Colonic mucosa (tissue), 4 donors: ENCODE measurements at regions not wholly inside any gene's neighbourhood (a gene's known extent, or its start where the extent isn't known, plus 50 kb on each side); places are given as distances from the start of the nearest gene placed in this dataset.

ENCODE experiments used
- DNase-seq: peaks from one replicate; pipeline ENCODE4 v3.0.0-alpha.2; 2020
- H3K27ac ChIP-seq: fragments of 200-600 bp; one replicate; pipeline ENCODE4 v1.8.0; 2021
- H3K27me3 ChIP-seq: fragments of 200-600 bp; one replicate; pipeline ENCODE4 v1.8.0; 2021
- H3K36me3 ChIP-seq: fragments of 200-600 bp; one replicate; pipeline ENCODE4 v1.8.0; 2021
- H3K4me1 ChIP-seq: fragments of 200-600 bp; one replicate; pipeline ENCODE4 v1.8.0; 2021; ENCODE audit warnings: mild to moderate bottlenecking
- H3K4me3 ChIP-seq: fragments of 200-600 bp; one replicate; pipeline ENCODE4 v1.8.0; 2021
- H3K9ac ChIP-seq, 2 donors: one replicate each; pipeline ENCODE4 v1.7.0; 2013; ENCODE audit warnings: control low read depth in 2 of 2, low read depth in 2 of 2, low read length in 2 of 2
- H3K9me3 ChIP-seq: fragments of 200-600 bp; one replicate; pipeline ENCODE4 v1.8.0; 2021
- intact Hi-C: fragments of 100-400 bp; cut with DNase I; formaldehyde crosslinking; loops from one replicate; pipeline ENCODE4 v1.14.1; 2022
- TF ChIP-seq, protein P1 (sequence below): fragments of 200-600 bp; IDR thresholded peaks from one replicate; pipeline ENCODE4 v1.8.0; 2022; ENCODE audit warnings: antibody characterized with exemption, mild to moderate bottlenecking
- donor health status: healthy.
- donor health status: DM: no; HTN: no; CAD: no.
- donor health status: DM: no; HTN: no; CAD: no.

DNA sequence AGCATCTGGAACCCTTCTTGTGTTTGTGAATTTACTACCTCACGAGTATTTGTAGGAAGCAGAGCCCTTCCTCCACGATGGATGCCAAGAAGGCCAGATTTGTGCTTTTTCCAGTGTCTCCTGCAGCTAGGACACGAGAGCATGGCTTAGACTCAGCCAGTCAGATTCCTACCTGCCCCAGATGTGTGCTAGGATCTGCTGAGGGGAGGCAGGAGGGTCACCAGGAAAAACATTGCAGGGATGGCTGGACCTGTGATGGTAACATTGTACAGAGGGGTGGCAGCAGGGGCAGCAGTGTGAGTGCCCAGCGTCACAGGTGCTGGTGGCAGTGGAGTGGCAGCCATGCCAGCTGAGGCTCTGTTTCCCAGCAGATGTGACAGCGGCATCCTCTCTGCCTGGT lies 285.3 kb downstream of the FAM43A start:
- no peak overlapping the region for H3K4me3 ChIP-seq
- no peak overlapping the region for H3K9ac ChIP-seq
- intact Hi-C loops = no loop called here
- H3K27me3 ChIP-seq = no peaks in the 10 kb centered on the region
- peak; percentile 4 for DNase-seq
- H3K9me3 ChIP-seq = no peaks in the 10 kb centered on the region
- TF ChIP-seq, protein P1, sequence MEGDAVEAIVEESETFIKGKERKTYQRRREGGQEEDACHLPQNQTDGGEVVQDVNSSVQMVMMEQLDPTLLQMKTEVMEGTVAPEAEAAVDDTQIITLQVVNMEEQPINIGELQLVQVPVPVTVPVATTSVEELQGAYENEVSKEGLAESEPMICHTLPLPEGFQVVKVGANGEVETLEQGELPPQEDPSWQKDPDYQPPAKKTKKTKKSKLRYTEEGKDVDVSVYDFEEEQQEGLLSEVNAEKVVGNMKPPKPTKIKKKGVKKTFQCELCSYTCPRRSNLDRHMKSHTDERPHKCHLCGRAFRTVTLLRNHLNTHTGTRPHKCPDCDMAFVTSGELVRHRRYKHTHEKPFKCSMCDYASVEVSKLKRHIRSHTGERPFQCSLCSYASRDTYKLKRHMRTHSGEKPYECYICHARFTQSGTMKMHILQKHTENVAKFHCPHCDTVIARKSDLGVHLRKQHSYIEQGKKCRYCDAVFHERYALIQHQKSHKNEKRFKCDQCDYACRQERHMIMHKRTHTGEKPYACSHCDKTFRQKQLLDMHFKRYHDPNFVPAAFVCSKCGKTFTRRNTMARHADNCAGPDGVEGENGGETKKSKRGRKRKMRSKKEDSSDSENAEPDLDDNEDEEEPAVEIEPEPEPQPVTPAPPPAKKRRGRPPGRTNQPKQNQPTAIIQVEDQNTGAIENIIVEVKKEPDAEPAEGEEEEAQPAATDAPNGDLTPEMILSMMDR = no peak
- H3K27ac ChIP-seq = no peak overlapping the region
- H3K4me1 ChIP-seq = no peaks in the 10 kb centered on the region
- no peaks in the 10 kb centered on the region for H3K36me3 ChIP-seq

DNA sequence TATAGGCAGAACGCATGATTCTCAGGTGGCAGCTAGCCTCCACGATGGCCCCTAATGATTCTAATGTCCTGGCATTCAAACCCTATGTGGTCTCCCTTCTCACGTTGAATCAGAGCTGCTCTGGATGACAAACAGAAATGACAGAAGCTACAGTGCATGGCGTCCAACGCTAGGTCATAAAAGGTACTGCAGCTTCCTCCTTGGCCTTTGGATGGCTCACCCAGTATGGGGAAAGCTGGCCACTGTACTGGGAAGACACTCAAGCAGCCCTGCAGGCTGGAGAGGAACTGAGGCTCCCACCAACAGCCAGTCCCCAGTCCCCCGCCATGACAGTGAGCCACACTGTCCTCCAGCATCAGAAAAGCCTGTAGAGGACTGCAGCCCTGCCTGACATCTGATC lies 286.3 kb downstream of the FAM43A start:
- H3K4me3 ChIP-seq = no peak overlapping the region
- H3K9me3 ChIP-seq = no peaks in the 10 kb centered on the region
- H3K4me1 ChIP-seq = no peaks in the 10 kb centered on the region
- H3K27me3 ChIP-seq = no peaks in the 10 kb centered on the region
- H3K9ac ChIP-seq = no peak overlapping the region
- TF ChIP-seq, protein P1 = no peak
- DNase-seq = no peak
- H3K27ac ChIP-seq = no peak overlapping the region
- intact Hi-C loops = no loop called here
- no peaks in the 10 kb centered on the region for H3K36me3 ChIP-seq

DNA sequence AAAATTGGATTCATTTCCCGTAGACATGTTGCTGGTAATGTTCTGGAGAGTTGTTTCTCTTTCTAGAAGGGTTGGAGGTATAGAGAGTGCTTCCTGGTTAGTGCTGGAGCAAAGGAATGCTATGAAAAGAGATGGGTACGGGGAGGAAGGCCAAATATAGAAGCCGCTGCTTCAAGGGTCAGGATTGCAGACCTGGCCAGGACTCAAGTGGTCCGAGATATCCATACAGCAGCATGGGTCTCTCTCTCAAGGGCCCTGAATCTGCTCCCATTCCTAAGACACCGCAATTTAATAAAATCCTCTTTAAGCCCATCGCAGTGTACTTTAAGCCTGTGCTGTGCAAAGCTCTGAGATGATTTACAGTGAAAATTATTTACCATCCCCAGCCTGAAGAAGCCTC lies 287.0 kb downstream of the FAM43A start:
- no peak for DNase-seq
- H3K9ac ChIP-seq = no peak overlapping the region
- TF ChIP-seq, protein P1 = no peak
- no peak overlapping the region for H3K4me3 ChIP-seq
- no peaks in the 10 kb centered on the region for H3K9me3 ChIP-seq
- intact Hi-C loops = no loop called here
- no peak overlapping the region for H3K27ac ChIP-seq
- H3K36me3 ChIP-seq = no peaks in the 10 kb centered on the region
- no peaks in the 10 kb centered on the region for H3K4me1 ChIP-seq
- H3K27me3 ChIP-seq = no peaks in the 10 kb centered on the region

DNA sequence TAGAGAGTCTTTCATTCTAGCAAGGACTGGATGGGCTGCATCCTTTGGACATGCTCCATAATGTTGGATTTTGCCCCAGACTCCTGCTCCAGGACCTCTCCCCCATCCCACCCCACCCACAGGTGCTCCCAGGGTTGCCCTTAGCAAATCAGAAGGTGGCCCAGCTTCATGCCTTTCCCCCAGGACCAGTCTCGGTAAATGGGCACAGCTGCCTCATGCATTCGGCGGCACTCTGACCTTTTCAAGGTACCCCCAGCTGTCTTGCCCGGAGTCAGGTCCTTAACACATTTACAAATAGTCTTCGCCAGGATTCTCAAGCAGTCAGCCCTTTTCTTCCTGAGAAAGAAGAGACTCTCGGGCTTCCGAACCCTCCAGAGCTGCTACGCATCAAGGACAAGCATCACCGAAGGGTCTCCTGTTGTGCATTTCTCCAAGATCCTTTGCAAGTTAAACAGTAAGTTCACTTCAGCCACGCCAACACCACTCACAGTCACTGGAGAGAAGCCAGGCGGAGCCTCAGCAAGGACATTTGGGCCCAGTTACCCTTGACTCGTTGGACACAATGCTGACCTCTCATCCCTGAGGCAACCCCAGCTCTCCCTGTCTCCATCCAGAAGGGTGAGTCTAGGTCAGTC lies 287.8 kb downstream of the FAM43A start:
- TF ChIP-seq, protein P1 = no peak
- Histone ChIP-seq H3K9me3 (no peaks in the 10 kb centered on the region), H3K4me1 (no peaks in the 10 kb centered on the region), H3K27me3 (no peaks in the 10 kb centered on the region), H3K4me3 (no peak overlapping the region), H3K27ac (no peak overlapping the region), H3K9ac (no peak overlapping the region), H3K36me3 (no peaks in the 10 kb centered on the region)
- DNase-seq = no peak
- intact Hi-C loops = no loop called here

DNA sequence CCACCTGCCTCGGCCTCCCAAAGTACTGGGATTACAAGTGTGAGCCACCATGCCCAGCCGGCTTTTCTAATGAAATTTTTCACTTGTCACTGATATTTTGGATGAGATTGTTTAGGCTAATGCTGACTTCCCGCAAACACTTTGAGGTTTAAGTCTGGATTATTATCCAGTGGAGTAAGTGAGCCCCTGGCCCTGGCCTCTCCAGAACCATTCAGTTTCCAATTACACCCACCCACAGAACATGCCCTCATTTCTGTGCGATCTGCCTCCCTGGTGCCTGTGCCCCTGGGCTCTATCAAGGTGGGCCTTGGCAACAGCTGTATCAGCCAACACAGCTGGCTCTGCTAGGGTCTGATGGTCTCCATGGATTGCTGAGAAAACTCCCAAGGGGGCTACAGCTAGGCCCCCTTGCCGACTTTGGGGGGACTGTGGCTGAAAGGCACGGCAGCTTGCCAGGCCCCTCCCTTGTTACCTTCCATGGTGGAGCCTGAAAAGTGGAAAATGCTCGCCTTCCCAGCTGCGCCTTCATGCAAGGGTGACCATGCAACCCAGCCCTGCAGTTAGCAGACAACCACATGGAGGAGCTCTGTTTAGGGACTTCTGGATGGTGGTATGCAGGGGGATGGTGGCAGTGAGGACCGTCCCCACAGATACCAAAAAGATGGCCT lies 288.9 kb downstream of the FAM43A start:
- TF ChIP-seq, protein P1 = no peak
- Histone ChIP-seq H3K9ac (no peak overlapping the region), H3K4me1 (no peaks in the 10 kb centered on the region), H3K36me3 (no peaks in the 10 kb centered on the region), H3K27ac (no peak overlapping the region), H3K4me3 (no peak overlapping the region), H3K27me3 (no peaks in the 10 kb centered on the region), H3K9me3 (no peaks in the 10 kb centered on the region)
- DNase-seq = no peak
- intact Hi-C loops = no loop called here
